Astrocyte of the spinal cord (primary cell): ENCODE measurements at regions not wholly inside any gene's neighbourhood (a gene's known extent, or its start where the extent isn't known, plus 50 kb on each side); places are given as distances from the start of the nearest gene placed in this dataset.
"Not testable (repeated sequence)": the region's sequence is repeated elsewhere in the genome, so short reads cannot be mapped to it uniquely, and the experiment has no call there.

ENCODE experiments used
- DNase-seq: peaks from one replicate; pipeline ENCODE4 v3.0.0; 2011; ENCODE audit warnings: low read depth, low spot score
- H3K4me3 ChIP-seq: 2 replicates; pipeline ENCODE4 v1.5.1; 2011; ENCODE audit warnings: low read depth, mild to moderate bottlenecking, low read length, moderate library complexity
- CTCF ChIP-seq: IDR thresholded peaks from 2 replicates; pipeline ENCODE4 v1.5.1; 2012; ENCODE audit warnings: low read depth, mild to moderate bottlenecking, low read length, inconsistent platforms
- in situ Hi-C: cut with HindIII; loops from 2 replicates; pipeline ENCODE4 v1.10.0; 2017; ENCODE audit warnings: low sequenced_read_pairs

DNA sequence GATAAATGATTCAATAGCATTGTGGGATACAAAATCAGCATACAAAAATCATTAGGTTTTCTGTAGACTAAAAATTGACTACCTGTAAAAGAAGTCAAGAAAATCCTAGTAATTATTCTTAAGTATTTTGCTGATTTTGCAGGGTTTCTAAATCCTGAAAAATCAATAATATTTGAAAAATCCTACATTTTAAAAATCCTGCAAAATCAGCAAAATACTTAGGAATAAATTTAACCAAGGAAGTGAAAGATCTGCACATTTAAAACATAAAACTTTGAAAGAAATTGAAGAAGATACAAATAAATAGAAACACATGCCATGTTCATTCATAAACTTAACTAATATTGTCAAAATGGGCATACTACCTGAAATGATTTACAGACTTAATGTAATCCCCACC, 517.7 kb downstream of the RERGL start:
- TF ChIP-seq CTCF, result no peak
- DNase-seq, result no peak
- H3K4me3 ChIP-seq, result no peak overlapping the region
- in situ Hi-C loops, result no loop called here

- in situ Hi-C loops, result no loop called here
These were observed 518.9 kb downstream of the RERGL start for GRCh38 chr12:17571047-17571446.

DNA sequence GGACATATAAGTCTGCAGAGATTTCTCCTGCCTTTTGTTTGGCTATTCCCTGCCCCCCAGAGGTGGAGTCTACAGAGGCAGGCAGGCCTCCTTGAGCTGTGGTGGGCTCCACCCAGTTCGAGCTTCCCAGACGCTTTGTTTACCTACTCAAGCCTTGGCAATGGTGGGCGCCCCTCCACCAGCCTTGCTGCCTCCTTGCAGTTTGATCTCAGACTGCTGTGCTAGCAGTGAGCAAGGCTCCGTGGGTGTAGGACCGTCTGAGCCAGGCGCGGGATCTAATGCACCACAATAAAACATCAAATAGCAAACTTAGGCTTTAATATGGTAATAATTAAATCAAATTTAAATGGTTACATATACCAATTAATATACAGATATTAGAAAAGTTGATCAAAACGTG, 525.4 kb downstream of the RERGL start:
- in situ Hi-C loops, DNase-seq, H3K4me3 ChIP-seq: not testable (repeated sequence)

More at GRCh38 chr12:17571047-17571446, 518.9 kb downstream of the RERGL start:
- no peak for DNase-seq
- H3K4me3 ChIP-seq, result no peak overlapping the region
- TF ChIP-seq CTCF, result no peak

GRCh38 chr12:17550011-17550410, 540.0 kb downstream of the RERGL start:
- in situ Hi-C loops, result no loop called here
- no peak for TF ChIP-seq CTCF
- no peak overlapping the region for H3K4me3 ChIP-seq
- no peak for DNase-seq

- no peak for DNase-seq
- H3K4me3 ChIP-seq, result no peak overlapping the region
- in situ Hi-C loops, result no loop called here
- TF ChIP-seq CTCF, result no peak
These were observed 549.1 kb downstream of the RERGL start for GRCh38 chr12:17540921-17541320.

GRCh38 chr12:17528394-17528793, 561.6 kb downstream of the RERGL start:
- in situ Hi-C loops, result no loop called here
- no peak for DNase-seq
- no peak for TF ChIP-seq CTCF
- H3K4me3 ChIP-seq, result no peak overlapping the region

DNA sequence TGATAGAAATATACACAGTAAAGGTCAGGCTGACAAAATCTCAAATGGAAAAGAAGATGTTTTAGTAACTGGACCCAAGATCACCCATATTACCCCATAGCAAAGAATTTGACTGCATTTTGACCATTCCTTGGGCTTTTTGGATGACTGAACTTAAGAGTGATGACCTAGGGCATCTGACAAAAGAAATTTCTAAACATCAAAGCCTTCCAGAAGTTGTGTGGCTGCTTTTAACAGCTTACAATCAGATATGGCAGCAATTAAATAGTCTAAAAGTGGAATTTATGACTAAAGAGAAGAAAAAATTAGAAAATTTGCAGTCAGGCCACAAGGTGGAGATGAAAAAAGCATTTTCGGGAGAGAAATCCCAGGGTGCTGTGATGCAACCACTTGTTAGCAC, 563.0 kb downstream of the RERGL start:
- no peak for DNase-seq
- in situ Hi-C loops, result no loop called here
- TF ChIP-seq CTCF, result no peak
- H3K4me3 ChIP-seq, result no peak overlapping the region
